GM12878 (cell line): ENCODE measurements at regions not wholly inside any gene's neighbourhood (a gene's known extent, or its start where the extent isn't known, plus 50 kb on each side); places are given as distances from the start of the nearest gene placed in this dataset.

Experiments
- BMI1 ChIP-seq: fragments of 450-650 bp; IDR thresholded peaks from 2 replicates; pipeline ENCODE4 v1.6.1; 2016; ENCODE audit warnings: mild to moderate bottlenecking, moderate library complexity, borderline replicate concordance
- EP300 ChIP-seq, 2 experiments: fragments of 150-350 bp in 1 of 2; IDR thresholded peaks; 2 replicates each; pipeline ENCODE4 v1.6.1; 2011 to 2012; ENCODE audit warnings: low read depth in 2 of 2, low read length in 2 of 2, borderline replicate concordance in 1 of 2, improper control_type of control experiment in 1 of 2, inconsistent platforms in 1 of 2; ENCODE audit not compliant: control insufficient read depth in 1 of 2
- EZH2 ChIP-seq: IDR thresholded peaks from 2 replicates; pipeline ENCODE4 v1.6.1; 2012; ENCODE audit warnings: low read depth, mild to moderate bottlenecking, control low read depth, inconsistent platforms, low read length, borderline replicate concordance; ENCODE audit not compliant: control insufficient read depth
- FOXK2 ChIP-seq: fragments of 450-650 bp; IDR thresholded peaks from 2 replicates; pipeline ENCODE4 v1.6.1; 2017; ENCODE audit warnings: mild to moderate bottlenecking, moderate library complexity
- NFIC ChIP-seq: IDR thresholded peaks from 2 replicates; pipeline ENCODE4 v1.6.1; 2012; ENCODE audit warnings: low read depth, mild to moderate bottlenecking, inconsistent platforms, low read length, moderate library complexity
- POLR2A ChIP-seq: IDR thresholded peaks from 2 replicates; pipeline ENCODE4 v1.6.1; 2011; ENCODE audit warnings: low read depth, mild to moderate bottlenecking, low read length
- POLR2AphosphoS5 ChIP-seq: IDR thresholded peaks from 2 replicates; pipeline ENCODE4 v1.6.1; 2011; ENCODE audit warnings: mild to moderate bottlenecking, low read length, inconsistent platforms
- SMC3 ChIP-seq: IDR thresholded peaks from 2 replicates; pipeline ENCODE4 v1.6.1; 2011; ENCODE audit warnings: low read length, improper control_type of control experiment, borderline replicate concordance
- TARDBP ChIP-seq: IDR thresholded peaks from 2 replicates; pipeline ENCODE4 v1.6.1; 2016; ENCODE audit warnings: borderline replicate concordance
- ZNF384 ChIP-seq: IDR thresholded peaks from 2 replicates; pipeline ENCODE4 v1.6.1; 2012; ENCODE audit warnings: low read depth, mild to moderate bottlenecking, low read length, improper control_type of control experiment, borderline replicate concordance
- TF ChIP-seq, protein P1 (sequence below): fragments of 450-650 bp; IDR thresholded peaks from 2 replicates; pipeline ENCODE4 v1.6.1; 2017; ENCODE audit warnings: borderline replicate concordance
- TF ChIP-seq, protein P2 (sequence below), 3 experiments: IDR thresholded peaks in 2 of 3; conservative IDR thresholded peaks in 1 of 3; 2 replicates each; pipeline ENCODE4 v1.5.1; 2011; ENCODE audit warnings: low read depth in 3 of 3, low read length in 3 of 3, mild to moderate bottlenecking in 3 of 3, control low read depth in 2 of 3, moderate library complexity in 2 of 3, inconsistent platforms in 1 of 3, mixed read lengths in 1 of 3; ENCODE audit not compliant: control insufficient read depth in 2 of 3, insufficient read depth in 1 of 3; ENCODE audit errors: extremely low read depth in 1 of 3
- TF ChIP-seq, protein P3 (sequence below): fragments of 450-650 bp; IDR thresholded peaks from 2 replicates; pipeline ENCODE4 v1.6.1; 2017; ENCODE audit warnings: mild to moderate bottlenecking, low read depth, inconsistent platforms; ENCODE audit not compliant: poor library complexity, severe bottlenecking
- TF ChIP-seq, protein P4 (sequence below): IDR thresholded peaks from 2 replicates; pipeline ENCODE4 v1.6.1; 2012; ENCODE audit warnings: low read depth, low read length, improper control_type of control experiment

DNA sequence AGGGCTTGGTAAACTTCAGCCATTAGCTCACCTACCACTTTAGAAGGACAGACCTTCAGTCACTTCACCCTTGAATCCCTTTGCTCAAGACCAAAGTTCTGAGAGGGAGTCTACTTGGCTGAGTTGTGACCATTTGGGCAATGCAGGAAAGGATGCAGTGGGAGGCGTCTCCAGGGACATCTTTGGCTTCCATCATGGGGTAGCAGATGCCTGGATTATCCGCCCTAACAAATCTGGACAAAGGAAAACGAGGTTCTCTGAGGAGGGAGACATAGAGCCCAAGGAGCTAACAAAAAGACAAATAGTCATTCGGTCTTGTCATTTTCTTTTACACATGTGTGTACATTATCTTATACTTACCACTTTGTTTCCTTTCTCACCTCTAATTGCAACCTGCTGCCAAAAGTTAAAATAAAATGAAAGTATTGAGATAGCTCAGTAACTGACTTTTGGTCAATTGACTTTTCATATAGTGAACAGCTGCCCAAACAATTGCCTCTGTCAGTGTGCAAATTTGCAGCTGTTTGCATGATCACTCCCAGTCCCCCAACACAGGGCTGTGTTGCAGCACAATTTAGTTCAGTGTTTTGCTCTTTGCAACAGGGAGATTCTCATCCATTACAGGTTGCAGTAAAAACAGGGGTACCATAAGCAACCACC, 108.9 kb upstream of the EEF2KMT start:
- TF ChIP-seq EZH2 (no peak), POLR2A (no peak), POLR2AphosphoS5 (no peak), EP300 (IDR thresholded peaks at IDR 0.05; ENCODE audit: borderline replicate concordance in 1 of 2, control insufficient read depth in 1 of 2, low read depth in 2 of 2, low read length in 2 of 2) (peak in 1 of 2 experiments; percentile 34; a peak in 1 of 4 replicates), SMC3 (no peak), TARDBP (no peak), NFIC (no peak), BMI1 (no peak), FOXK2 (no peak), ZNF384 (no peak)
- TF ChIP-seq, protein P1, sequence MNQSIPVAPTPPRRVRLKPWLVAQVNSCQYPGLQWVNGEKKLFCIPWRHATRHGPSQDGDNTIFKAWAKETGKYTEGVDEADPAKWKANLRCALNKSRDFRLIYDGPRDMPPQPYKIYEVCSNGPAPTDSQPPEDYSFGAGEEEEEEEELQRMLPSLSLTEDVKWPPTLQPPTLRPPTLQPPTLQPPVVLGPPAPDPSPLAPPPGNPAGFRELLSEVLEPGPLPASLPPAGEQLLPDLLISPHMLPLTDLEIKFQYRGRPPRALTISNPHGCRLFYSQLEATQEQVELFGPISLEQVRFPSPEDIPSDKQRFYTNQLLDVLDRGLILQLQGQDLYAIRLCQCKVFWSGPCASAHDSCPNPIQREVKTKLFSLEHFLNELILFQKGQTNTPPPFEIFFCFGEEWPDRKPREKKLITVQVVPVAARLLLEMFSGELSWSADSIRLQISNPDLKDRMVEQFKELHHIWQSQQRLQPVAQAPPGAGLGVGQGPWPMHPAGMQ = no peak
- TF ChIP-seq, protein P2, sequence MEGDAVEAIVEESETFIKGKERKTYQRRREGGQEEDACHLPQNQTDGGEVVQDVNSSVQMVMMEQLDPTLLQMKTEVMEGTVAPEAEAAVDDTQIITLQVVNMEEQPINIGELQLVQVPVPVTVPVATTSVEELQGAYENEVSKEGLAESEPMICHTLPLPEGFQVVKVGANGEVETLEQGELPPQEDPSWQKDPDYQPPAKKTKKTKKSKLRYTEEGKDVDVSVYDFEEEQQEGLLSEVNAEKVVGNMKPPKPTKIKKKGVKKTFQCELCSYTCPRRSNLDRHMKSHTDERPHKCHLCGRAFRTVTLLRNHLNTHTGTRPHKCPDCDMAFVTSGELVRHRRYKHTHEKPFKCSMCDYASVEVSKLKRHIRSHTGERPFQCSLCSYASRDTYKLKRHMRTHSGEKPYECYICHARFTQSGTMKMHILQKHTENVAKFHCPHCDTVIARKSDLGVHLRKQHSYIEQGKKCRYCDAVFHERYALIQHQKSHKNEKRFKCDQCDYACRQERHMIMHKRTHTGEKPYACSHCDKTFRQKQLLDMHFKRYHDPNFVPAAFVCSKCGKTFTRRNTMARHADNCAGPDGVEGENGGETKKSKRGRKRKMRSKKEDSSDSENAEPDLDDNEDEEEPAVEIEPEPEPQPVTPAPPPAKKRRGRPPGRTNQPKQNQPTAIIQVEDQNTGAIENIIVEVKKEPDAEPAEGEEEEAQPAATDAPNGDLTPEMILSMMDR (IDR thresholded peaks at IDR 0.05 in 2 of 3, conservative IDR thresholded peaks at IDR 0.05 in 1 of 3; ENCODE audit: control insufficient read depth in 2 of 3, extremely low read depth in 1 of 3, insufficient read depth in 1 of 3, low read depth in 3 of 3, low read length in 3 of 3) = no peak
- TF ChIP-seq, protein P3, sequence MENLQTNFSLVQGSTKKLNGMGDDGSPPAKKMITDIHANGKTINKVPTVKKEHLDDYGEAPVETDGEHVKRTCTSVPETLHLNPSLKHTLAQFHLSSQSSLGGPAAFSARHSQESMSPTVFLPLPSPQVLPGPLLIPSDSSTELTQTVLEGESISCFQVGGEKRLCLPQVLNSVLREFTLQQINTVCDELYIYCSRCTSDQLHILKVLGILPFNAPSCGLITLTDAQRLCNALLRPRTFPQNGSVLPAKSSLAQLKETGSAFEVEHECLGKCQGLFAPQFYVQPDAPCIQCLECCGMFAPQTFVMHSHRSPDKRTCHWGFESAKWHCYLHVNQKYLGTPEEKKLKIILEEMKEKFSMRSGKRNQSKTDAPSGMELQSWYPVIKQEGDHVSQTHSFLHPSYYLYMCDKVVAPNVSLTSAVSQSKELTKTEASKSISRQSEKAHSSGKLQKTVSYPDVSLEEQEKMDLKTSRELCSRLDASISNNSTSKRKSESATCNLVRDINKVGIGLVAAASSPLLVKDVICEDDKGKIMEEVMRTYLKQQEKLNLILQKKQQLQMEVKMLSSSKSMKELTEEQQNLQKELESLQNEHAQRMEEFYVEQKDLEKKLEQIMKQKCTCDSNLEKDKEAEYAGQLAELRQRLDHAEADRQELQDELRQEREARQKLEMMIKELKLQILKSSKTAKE = no peak
- TF ChIP-seq, protein P4, sequence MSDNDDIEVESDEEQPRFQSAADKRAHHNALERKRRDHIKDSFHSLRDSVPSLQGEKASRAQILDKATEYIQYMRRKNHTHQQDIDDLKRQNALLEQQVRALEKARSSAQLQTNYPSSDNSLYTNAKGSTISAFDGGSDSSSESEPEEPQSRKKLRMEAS = no peak
